ENCODE measurements at regions not wholly inside any gene's neighbourhood (a gene's known extent, or its start where the extent isn't known, plus 50 kb on each side); places are given as distances from the start of the nearest gene placed in this dataset.

DNA sequence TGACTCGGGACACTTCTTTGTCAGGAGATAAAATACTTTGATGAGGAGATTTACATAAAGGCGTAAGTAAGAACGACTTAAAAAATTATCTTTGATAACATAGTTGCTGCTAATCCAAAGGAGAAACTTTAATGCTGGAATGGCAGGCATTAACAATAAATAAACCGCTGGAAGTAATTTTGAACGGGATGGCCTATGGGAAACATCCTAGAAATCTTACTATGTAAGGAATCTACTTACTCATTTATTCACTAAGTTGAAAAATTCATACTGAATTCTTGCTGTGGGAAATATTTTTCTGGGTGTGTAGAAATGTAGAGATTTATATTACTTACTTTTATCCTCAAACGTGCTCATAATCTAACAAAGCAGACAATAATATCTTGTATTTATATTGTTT is 425.7 kb upstream of the ZFP42 start:
- DNase-seq: no peak

DNA sequence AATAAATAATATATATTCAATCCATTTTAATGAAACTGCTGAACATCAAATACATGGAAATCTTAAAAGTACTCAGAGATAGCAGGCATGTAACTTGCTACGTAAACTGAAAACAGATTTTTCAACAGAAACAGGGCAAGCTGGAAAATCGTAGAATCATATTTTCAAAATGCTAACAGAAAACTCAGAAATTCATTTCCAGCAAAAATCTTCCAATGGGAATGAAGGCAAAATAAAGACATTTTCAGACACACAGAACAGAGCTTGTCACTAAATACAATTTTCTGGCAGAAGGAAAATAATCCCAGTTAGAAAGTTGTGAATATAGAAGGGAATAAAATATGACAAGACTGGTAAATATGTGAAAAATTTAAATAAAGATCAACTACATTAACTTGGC is 419.9 kb upstream of the ZFP42 start:
- Mint-ChIP-seq H3K27me3 (no peaks in the 10 kb centered on the region), H3K27ac (no peak overlapping the region), H3K36me3 (ENCODE audit: low read depth) (no peaks in the 10 kb centered on the region), H3K9me3 (peaks cover 11% of the 10 kb centered on the region), H3K4me1 (ENCODE audit: low read depth) (no peaks in the 10 kb centered on the region), H3K4me3 (no peak overlapping the region)
- DNase-seq: no peak

More for the DNA sequence above, 425.7 kb upstream of the ZFP42 start:
- H3K9me3 Mint-ChIP-seq: peaks cover 22% of the 10 kb centered on the region
- no peaks in the 10 kb centered on the region for H3K36me3 Mint-ChIP-seq (ENCODE audit: low read depth)
- no peaks in the 10 kb centered on the region for H3K27me3 Mint-ChIP-seq
- H3K4me1 Mint-ChIP-seq (ENCODE audit: low read depth): no peaks in the 10 kb centered on the region
- no peak overlapping the region for H3K27ac Mint-ChIP-seq
- no peak overlapping the region for H3K4me3 Mint-ChIP-seq

DNA sequence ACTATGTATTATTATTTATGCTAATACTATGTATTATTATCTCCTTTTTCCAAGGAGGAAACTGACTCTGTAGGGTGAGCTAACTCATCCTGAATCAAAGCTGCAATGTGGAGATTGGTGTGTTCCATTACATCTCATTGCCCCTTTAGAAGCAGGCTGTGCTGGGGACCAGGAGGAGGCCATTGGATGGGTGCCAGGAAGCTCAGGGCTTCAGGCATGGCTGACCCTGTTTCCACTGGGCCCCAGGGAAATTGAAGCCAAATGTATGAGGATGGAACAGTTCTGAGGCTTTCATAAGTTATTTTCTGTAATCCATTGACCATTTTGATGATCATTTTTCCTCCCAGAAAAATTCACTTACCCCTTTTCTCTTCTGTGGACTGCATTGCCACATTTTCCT is 418.8 kb upstream of the ZFP42 start:
- H3K36me3 Mint-ChIP-seq (ENCODE audit: low read depth): no peaks in the 10 kb centered on the region
- peaks cover 4% of the 10 kb centered on the region for H3K9me3 Mint-ChIP-seq
- no peak for DNase-seq
- no peaks in the 10 kb centered on the region for H3K27me3 Mint-ChIP-seq
- no peak overlapping the region for H3K27ac Mint-ChIP-seq
- no peaks in the 10 kb centered on the region for H3K4me1 Mint-ChIP-seq (ENCODE audit: low read depth)
- no peak overlapping the region for H3K4me3 Mint-ChIP-seq

- Mint-ChIP-seq H3K36me3 (ENCODE audit: low read depth) (no peaks in the 10 kb centered on the region), H3K27me3 (no peaks in the 10 kb centered on the region), H3K27ac (no peak overlapping the region), H3K9me3 (no peaks in the 10 kb centered on the region), H3K4me1 (ENCODE audit: low read depth) (no peaks in the 10 kb centered on the region), H3K4me3 (no peak overlapping the region)
- no peak for DNase-seq
Observed at GRCh38 chr4:187577941-187578480, 417.6 kb upstream of the ZFP42 start.

- Mint-ChIP-seq H3K36me3 (ENCODE audit: low read depth) (no peaks in the 10 kb centered on the region), H3K4me1 (ENCODE audit: low read depth) (no peaks in the 10 kb centered on the region), H3K9me3 (no peaks in the 10 kb centered on the region), H3K27ac (no peak overlapping the region), H3K27me3 (no peaks in the 10 kb centered on the region), H3K4me3 (no peak overlapping the region)
- no peak for DNase-seq
Observed at GRCh38 chr4:187586892-187587291, 408.7 kb upstream of the ZFP42 start.

GRCh38 chr4:187598196-187598595 is 397.4 kb upstream of the ZFP42 start:
- Mint-ChIP-seq H3K4me3 (no peak overlapping the region), H3K36me3 (ENCODE audit: low read depth) (no peaks in the 10 kb centered on the region), H3K27ac (no peak overlapping the region), H3K9me3 (peaks cover 7% of the 10 kb centered on the region), H3K4me1 (ENCODE audit: low read depth) (no peaks in the 10 kb centered on the region), H3K27me3 (no peaks in the 10 kb centered on the region)
- DNase-seq: no peak

- DNase-seq: no peak
- Mint-ChIP-seq H3K27ac (no peak overlapping the region), H3K36me3 (ENCODE audit: low read depth) (no peaks in the 10 kb centered on the region), H3K4me1 (ENCODE audit: low read depth) (no peaks in the 10 kb centered on the region), H3K27me3 (no peaks in the 10 kb centered on the region), H3K9me3 (peaks cover 5% of the 10 kb centered on the region), H3K4me3 (no peak overlapping the region)
Observed at GRCh38 chr4:187602339-187603092, 393.1 kb upstream of the ZFP42 start.

- no peak overlapping the region for H3K27ac Mint-ChIP-seq
- no peaks in the 10 kb centered on the region for H3K36me3 Mint-ChIP-seq (ENCODE audit: low read depth)
- H3K27me3 Mint-ChIP-seq: no peaks in the 10 kb centered on the region
- H3K9me3 Mint-ChIP-seq: no peaks in the 10 kb centered on the region
- DNase-seq: no peak
- H3K4me1 Mint-ChIP-seq (ENCODE audit: low read depth): no peaks in the 10 kb centered on the region
- H3K4me3 Mint-ChIP-seq: no peak overlapping the region
Observed at GRCh38 chr4:187603093-187604025, 392.2 kb upstream of the ZFP42 start.

- Mint-ChIP-seq H3K36me3 (ENCODE audit: low read depth) (no peaks in the 10 kb centered on the region), H3K4me1 (ENCODE audit: low read depth) (no peaks in the 10 kb centered on the region), H3K9me3 (no peaks in the 10 kb centered on the region), H3K27me3 (no peaks in the 10 kb centered on the region), H3K4me3 (no peak overlapping the region), H3K27ac (no peak overlapping the region)
- DNase-seq: no peak
Observed at GRCh38 chr4:187604984-187605383, 390.6 kb upstream of the ZFP42 start.

GRCh38 chr4:187606581-187606980 is 389.0 kb upstream of the ZFP42 start:
- Mint-ChIP-seq H3K27ac (no peak overlapping the region), H3K4me1 (ENCODE audit: low read depth) (no peaks in the 10 kb centered on the region), H3K27me3 (no peaks in the 10 kb centered on the region), H3K9me3 (no peaks in the 10 kb centered on the region), H3K36me3 (ENCODE audit: low read depth) (no peaks in the 10 kb centered on the region), H3K4me3 (no peak overlapping the region)
- DNase-seq: no peak

- DNase-seq: no peak
- no peaks in the 10 kb centered on the region for H3K9me3 Mint-ChIP-seq
- H3K36me3 Mint-ChIP-seq (ENCODE audit: low read depth): no peaks in the 10 kb centered on the region
- no peak overlapping the region for H3K4me3 Mint-ChIP-seq
- no peaks in the 10 kb centered on the region for H3K4me1 Mint-ChIP-seq (ENCODE audit: low read depth)
- H3K27me3 Mint-ChIP-seq: no peaks in the 10 kb centered on the region
- H3K27ac Mint-ChIP-seq: no peak overlapping the region
Observed at GRCh38 chr4:187608001-187608421, 387.6 kb upstream of the ZFP42 start.

- Mint-ChIP-seq H3K9me3 (no peaks in the 10 kb centered on the region), H3K36me3 (ENCODE audit: low read depth) (no peaks in the 10 kb centered on the region), H3K27ac (no peak overlapping the region), H3K4me3 (no peak overlapping the region), H3K27me3 (no peaks in the 10 kb centered on the region), H3K4me1 (ENCODE audit: low read depth) (no peaks in the 10 kb centered on the region)
- no peak for DNase-seq
Observed at GRCh38 chr4:187612301-187612700, 383.3 kb upstream of the ZFP42 start.

GRCh38 chr4:187613089-187613839 is 382.3 kb upstream of the ZFP42 start:
- H3K4me3 Mint-ChIP-seq: no peak overlapping the region
- DNase-seq: no peak
- H3K27ac Mint-ChIP-seq: no peak overlapping the region
- H3K9me3 Mint-ChIP-seq: peaks cover 4% of the 10 kb centered on the region
- H3K4me1 Mint-ChIP-seq (ENCODE audit: low read depth): no peaks in the 10 kb centered on the region
- no peaks in the 10 kb centered on the region for H3K27me3 Mint-ChIP-seq
- H3K36me3 Mint-ChIP-seq (ENCODE audit: low read depth): no peaks in the 10 kb centered on the region

GRCh38 chr4:187615972-187616371 is 379.6 kb upstream of the ZFP42 start:
- no peak overlapping the region for H3K4me3 Mint-ChIP-seq
- H3K36me3 Mint-ChIP-seq (ENCODE audit: low read depth): no peaks in the 10 kb centered on the region
- H3K9me3 Mint-ChIP-seq: peaks cover 5% of the 10 kb centered on the region
- DNase-seq: no peak
- H3K4me1 Mint-ChIP-seq (ENCODE audit: low read depth): no peaks in the 10 kb centered on the region
- no peaks in the 10 kb centered on the region for H3K27me3 Mint-ChIP-seq
- no peak overlapping the region for H3K27ac Mint-ChIP-seq
